Ascending aorta (tissue), 2 donors: ENCODE measurements at regions not wholly inside any gene's neighbourhood (a gene's known extent, or its start where the extent isn't known, plus 50 kb on each side); places are given as distances from the start of the nearest gene placed in this dataset.

Source experiments
- DNase-seq, 2 donors: peaks; one replicate each; pipeline ENCODE4 v3.0.0-alpha.2; 2019; ENCODE audit warnings: low spot score in 2 of 2
- H3K27ac ChIP-seq, 2 donors: fragments of 200-600 bp; sonication (generic); one replicate each; pipeline ENCODE4 v1.5.1; 2016 to 2017; ENCODE audit warnings: mild to moderate bottlenecking in 1 of 2
- H3K27me3 ChIP-seq: fragments of 200-600 bp; sonication (generic); one replicate; pipeline ENCODE4 v1.5.1; 2017
- H3K36me3 ChIP-seq, 2 donors: fragments of 200-600 bp; sonication (generic); one replicate each; pipeline ENCODE4 v1.5.1; 2016
- H3K4me1 ChIP-seq, 2 donors: fragments of 200-600 bp; sonication (generic); one replicate each; pipeline ENCODE4 v1.5.1; 2016 to 2017; ENCODE audit warnings: mild to moderate bottlenecking in 1 of 2
- H3K4me3 ChIP-seq, 2 donors: fragments of 200-600 bp; sonication (generic); one replicate each; pipeline ENCODE4 v1.5.1; 2016 to 2017; ENCODE audit warnings: mild to moderate bottlenecking in 1 of 2
- H3K9me3 ChIP-seq, 2 donors: fragments of 200-600 bp; sonication (generic); one replicate each; pipeline ENCODE4 v1.5.1; 2016
- intact Hi-C: fragments of 100-400 bp; cut with DNase I; formaldehyde crosslinking; loops from one replicate; pipeline ENCODE4 v1.15.1; 2023
- TF ChIP-seq, protein P1 (sequence below), 3 experiments: fragments of 200-600 bp in 2 of 3; fragments of 450-650 bp in 1 of 3; sonication (generic) in 2 of 3; IDR thresholded peaks; one replicate each; pipeline ENCODE4 v1.5.1; 2016 to 2019; ENCODE audit warnings: antibody characterized with exemption in 3 of 3, mild to moderate bottlenecking in 1 of 3, moderate library complexity in 1 of 3

- Histone ChIP-seq H3K36me3 (no peaks in the 10 kb centered on the region), H3K4me3 (no peak overlapping the region), H3K27ac (no peak overlapping the region), H3K4me1 (no peaks in the 10 kb centered on the region), H3K27me3 (no peaks in the 10 kb centered on the region), H3K9me3 (no peaks in the 10 kb centered on the region)
- no peak for DNase-seq
- TF ChIP-seq, protein P1, sequence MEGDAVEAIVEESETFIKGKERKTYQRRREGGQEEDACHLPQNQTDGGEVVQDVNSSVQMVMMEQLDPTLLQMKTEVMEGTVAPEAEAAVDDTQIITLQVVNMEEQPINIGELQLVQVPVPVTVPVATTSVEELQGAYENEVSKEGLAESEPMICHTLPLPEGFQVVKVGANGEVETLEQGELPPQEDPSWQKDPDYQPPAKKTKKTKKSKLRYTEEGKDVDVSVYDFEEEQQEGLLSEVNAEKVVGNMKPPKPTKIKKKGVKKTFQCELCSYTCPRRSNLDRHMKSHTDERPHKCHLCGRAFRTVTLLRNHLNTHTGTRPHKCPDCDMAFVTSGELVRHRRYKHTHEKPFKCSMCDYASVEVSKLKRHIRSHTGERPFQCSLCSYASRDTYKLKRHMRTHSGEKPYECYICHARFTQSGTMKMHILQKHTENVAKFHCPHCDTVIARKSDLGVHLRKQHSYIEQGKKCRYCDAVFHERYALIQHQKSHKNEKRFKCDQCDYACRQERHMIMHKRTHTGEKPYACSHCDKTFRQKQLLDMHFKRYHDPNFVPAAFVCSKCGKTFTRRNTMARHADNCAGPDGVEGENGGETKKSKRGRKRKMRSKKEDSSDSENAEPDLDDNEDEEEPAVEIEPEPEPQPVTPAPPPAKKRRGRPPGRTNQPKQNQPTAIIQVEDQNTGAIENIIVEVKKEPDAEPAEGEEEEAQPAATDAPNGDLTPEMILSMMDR (IDR thresholded peaks at IDR 0.05) = no peak
- intact Hi-C loops = no loop called here
Measured at GRCh38 chr2:118443596-118443995, 355.3 kb downstream of the INSIG2 start.

DNA sequence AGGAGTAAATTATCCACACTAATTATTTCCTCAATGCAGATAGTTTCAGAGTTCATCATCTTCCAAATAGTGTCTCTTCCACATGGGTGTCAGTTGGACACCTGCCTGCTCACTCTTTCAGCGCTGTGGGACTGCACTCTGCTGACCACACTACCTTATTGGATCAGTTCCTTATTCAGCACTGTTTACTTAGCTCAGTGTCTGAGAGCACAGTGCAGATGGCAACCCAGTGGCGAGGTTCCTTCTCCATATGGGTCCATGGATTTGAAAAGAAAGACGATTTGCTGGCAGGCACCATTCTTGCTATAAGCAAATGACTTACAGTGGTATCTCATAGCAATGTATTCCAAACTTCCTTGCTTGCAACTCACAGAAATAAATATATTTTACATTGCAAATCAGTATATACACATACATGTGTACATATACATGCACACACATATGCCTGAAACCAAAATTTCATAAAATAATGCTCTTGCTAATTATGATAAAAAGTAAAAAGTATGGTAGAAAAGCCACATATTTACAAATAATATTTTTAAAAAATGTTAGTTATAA lies 354.8 kb downstream of the INSIG2 start:
- H3K36me3 ChIP-seq = no peaks in the 10 kb centered on the region
- H3K4me3 ChIP-seq = no peak overlapping the region
- no peaks in the 10 kb centered on the region for H3K9me3 ChIP-seq
- intact Hi-C loops = no loop called here
- H3K4me1 ChIP-seq = no peaks in the 10 kb centered on the region
- TF ChIP-seq, protein P1 (IDR thresholded peaks at IDR 0.05) = no peak
- DNase-seq = no peak
- H3K27me3 ChIP-seq = no peaks in the 10 kb centered on the region
- H3K27ac ChIP-seq = no peak overlapping the region

- no peak for DNase-seq
- Histone ChIP-seq H3K36me3 (no peaks in the 10 kb centered on the region), H3K4me1 (no peaks in the 10 kb centered on the region), H3K27me3 (no peaks in the 10 kb centered on the region), H3K9me3 (no peaks in the 10 kb centered on the region), H3K27ac (no peak overlapping the region), H3K4me3 (no peak overlapping the region)
- intact Hi-C loops = no loop called here
- TF ChIP-seq, protein P1 (IDR thresholded peaks at IDR 0.05) = no peak
Measured at GRCh38 chr2:118442046-118442445, 353.8 kb downstream of the INSIG2 start.

GRCh38 chr2:118440404-118441098 lies 352.3 kb downstream of the INSIG2 start:
- no peaks in the 10 kb centered on the region for H3K9me3 ChIP-seq
- H3K4me1 ChIP-seq = no peaks in the 10 kb centered on the region
- TF ChIP-seq, protein P1 (IDR thresholded peaks at IDR 0.05) = no peak
- intact Hi-C loops = no loop called here
- no peak for DNase-seq
- H3K27ac ChIP-seq = no peak overlapping the region
- H3K36me3 ChIP-seq = no peaks in the 10 kb centered on the region
- H3K4me3 ChIP-seq = no peak overlapping the region
- no peaks in the 10 kb centered on the region for H3K27me3 ChIP-seq

DNA sequence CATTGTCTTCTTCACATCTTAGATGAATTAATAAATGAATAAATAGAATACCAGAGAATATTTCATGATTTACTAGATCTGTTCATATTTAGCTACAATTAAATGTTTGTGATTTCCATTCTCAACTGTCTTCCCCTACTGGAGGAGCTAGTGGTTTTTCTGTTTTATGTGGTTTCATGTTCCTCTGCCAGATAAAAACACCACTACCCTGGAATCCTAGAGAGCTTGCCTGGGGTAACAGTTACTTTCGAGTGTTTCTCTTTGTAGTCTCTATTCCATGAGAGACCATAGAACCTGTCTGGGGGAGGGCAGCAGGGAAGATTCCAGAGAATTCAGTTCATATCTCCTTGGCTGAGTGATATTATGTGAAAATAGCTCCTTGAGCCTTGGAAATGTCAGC lies 349.2 kb downstream of the INSIG2 start:
- Histone ChIP-seq H3K4me1 (no peaks in the 10 kb centered on the region), H3K4me3 (no peak overlapping the region), H3K36me3 (no peaks in the 10 kb centered on the region), H3K27ac (no peak overlapping the region), H3K9me3 (no peaks in the 10 kb centered on the region), H3K27me3 (no peaks in the 10 kb centered on the region)
- TF ChIP-seq, protein P1 (IDR thresholded peaks at IDR 0.05) = no peak
- intact Hi-C loops = no loop called here
- no peak for DNase-seq
